ENCODE measurements at regions not wholly inside any gene's neighbourhood (a gene's known extent, or its start where the extent isn't known, plus 50 kb on each side); places are given as distances from the start of the nearest gene placed in this dataset.

DNA sequence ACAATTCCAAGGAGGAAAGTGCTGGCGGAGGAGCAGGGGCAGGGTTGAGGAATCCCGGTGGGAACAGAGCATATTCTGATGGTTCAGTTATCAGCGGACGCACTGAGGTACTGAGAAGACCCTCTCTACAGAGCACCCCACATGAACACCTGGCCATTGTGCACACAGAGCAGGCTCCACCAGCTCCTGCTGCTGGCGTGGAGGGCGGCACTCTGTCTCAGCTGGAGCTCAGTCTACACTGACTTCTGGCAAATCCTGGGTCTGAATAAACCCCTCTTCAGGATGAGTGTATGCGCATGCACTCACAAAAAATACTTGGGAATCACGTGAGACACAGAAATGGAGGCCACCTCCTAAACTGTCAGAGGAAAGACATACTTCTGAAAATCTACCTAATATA, 114.4 kb upstream of the IRS2 start:
- H3K36me3 ChIP-seq = no peaks in the 10 kb centered on the region
- TF ChIP-seq CTCF (IDR thresholded peaks at IDR 0.05) (no peak), EP300 (IDR thresholded peaks at IDR 0.05) (no peak), POLR2A (IDR thresholded peaks at IDR 0.05) (no peak), POLR2AphosphoS5 (IDR thresholded peaks at IDR 0.05) (no peak)
- H3K27me3 ChIP-seq = no peaks in the 10 kb centered on the region
- H3K4me3 ChIP-seq = no peak overlapping the region
- H3K9me3 ChIP-seq = no peaks in the 10 kb centered on the region
- peaks cover 0 to 6% (median 0%) of the 10 kb centered on the region in 3 donors for H3K4me1 ChIP-seq
- 73 to 86% methylated on average over 5 of the region's 8 CpGs for WGBS, 2 donors (ENCODE audit: low coverage in 1 of 2)
- ATAC-seq = no peak
- no peak overlapping the region for H3K27ac ChIP-seq

- Histone ChIP-seq H3K9me3 (no peaks in the 10 kb centered on the region), H3K36me3 (no peaks in the 10 kb centered on the region), H3K4me3 (no peak overlapping the region), H3K27ac (no peak overlapping the region), H3K4me1 (peaks cover 0 to 6% (median 0%) of the 10 kb centered on the region in 3 donors), H3K27me3 (no peaks in the 10 kb centered on the region)
- ATAC-seq = no peak
- 40 to 57% methylated on average over 6 of the region's 6 CpGs for WGBS, 2 donors (ENCODE audit: low coverage in 1 of 2)
- TF ChIP-seq POLR2A (IDR thresholded peaks at IDR 0.05) (no peak), CTCF (IDR thresholded peaks at IDR 0.05) (no peak), POLR2AphosphoS5 (IDR thresholded peaks at IDR 0.05) (no peak), EP300 (IDR thresholded peaks at IDR 0.05) (no peak)
Measured at GRCh38 chr13:109900320-109900719, 113.9 kb upstream of the IRS2 start.

DNA sequence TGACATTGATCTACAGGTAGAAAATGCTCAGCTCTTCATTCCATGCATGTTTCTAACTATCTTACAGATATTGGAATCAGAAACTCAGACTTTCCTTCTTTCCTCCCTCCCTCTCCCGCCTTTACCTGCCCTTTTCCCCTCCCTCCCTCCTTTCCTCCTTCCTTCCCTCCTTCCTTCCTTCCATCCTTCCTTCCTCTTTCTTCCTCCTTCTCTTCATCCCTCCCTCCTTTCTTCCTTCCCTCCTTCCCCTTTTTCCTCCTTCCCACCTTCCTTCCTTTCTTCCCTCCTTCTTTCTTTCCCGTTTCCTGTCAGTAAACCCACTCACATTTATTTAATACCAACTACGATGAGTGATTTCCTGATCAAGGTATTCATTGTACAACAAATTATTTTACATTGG, 113.4 kb upstream of the IRS2 start:
- Histone ChIP-seq H3K9me3 (no peaks in the 10 kb centered on the region), H3K4me1 (peaks cover 0 to 6% (median 0%) of the 10 kb centered on the region in 3 donors), H3K27ac (no peak overlapping the region), H3K36me3 (no peaks in the 10 kb centered on the region), H3K4me3 (no peak overlapping the region), H3K27me3 (no peaks in the 10 kb centered on the region)
- no peak for TF ChIP-seq EP300 (IDR thresholded peaks at IDR 0.05)
- no peak for TF ChIP-seq CTCF (IDR thresholded peaks at IDR 0.05)
- TF ChIP-seq POLR2A (IDR thresholded peaks at IDR 0.05) = no peak
- no peak for TF ChIP-seq POLR2AphosphoS5 (IDR thresholded peaks at IDR 0.05)
- ATAC-seq = no peak
- 43 to 70% methylated on average over 3 of the region's 3 CpGs for WGBS, 2 donors (ENCODE audit: low coverage in 1 of 2)

DNA sequence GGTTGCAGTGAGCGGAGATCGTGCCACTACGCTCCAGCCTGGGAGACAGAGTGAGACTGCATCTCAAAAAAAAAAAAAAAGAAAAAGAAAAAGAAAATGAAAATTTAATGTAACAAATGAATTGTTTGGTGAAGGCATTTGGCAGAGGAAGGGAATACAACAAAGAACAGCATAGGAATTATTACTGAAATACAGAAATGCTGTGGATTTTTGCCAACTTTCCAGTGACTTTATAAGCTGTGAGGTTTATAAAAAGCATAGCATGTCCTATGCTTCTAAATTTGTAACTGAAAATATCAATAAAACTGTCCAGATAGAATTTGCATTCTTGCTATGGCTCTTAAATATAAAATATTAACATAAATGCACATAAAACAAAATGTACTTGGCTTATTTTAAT, 112.9 kb upstream of the IRS2 start:
- ATAC-seq = no peak

GRCh38 chr13:109897988-109898624, 111.7 kb upstream of the IRS2 start:
- WGBS, 2 donors (ENCODE audit: low coverage in 1 of 2) = 27 to 32% methylated on average over 5 of the region's 5 CpGs
- Histone ChIP-seq H3K4me3 (no peak overlapping the region), H3K4me1 (peaks cover 0 to 6% (median 0%) of the 10 kb centered on the region in 3 donors), H3K9me3 (no peaks in the 10 kb centered on the region), H3K27me3 (no peaks in the 10 kb centered on the region), H3K36me3 (no peaks in the 10 kb centered on the region), H3K27ac (peak overlapping the region in 3 of 4 donors; percentile 24 to 52 (median 48))
- TF ChIP-seq EP300 (IDR thresholded peaks at IDR 0.05) (no peak), CTCF (IDR thresholded peaks at IDR 0.05) (no peak), POLR2A (IDR thresholded peaks at IDR 0.05) (no peak), POLR2AphosphoS5 (IDR thresholded peaks at IDR 0.05) (no peak)
- peak; percentile 31 for ATAC-seq

More for the DNA sequence above, 112.9 kb upstream of the IRS2 start:
- H3K4me3 ChIP-seq = no peak overlapping the region
- H3K27ac ChIP-seq = no peak overlapping the region
- no peaks in the 10 kb centered on the region for H3K27me3 ChIP-seq
- H3K4me1 ChIP-seq = peaks cover 0 to 6% (median 0%) of the 10 kb centered on the region in 3 donors
- H3K36me3 ChIP-seq = no peaks in the 10 kb centered on the region
- no peak for TF ChIP-seq POLR2AphosphoS5 (IDR thresholded peaks at IDR 0.05)
- no peak for TF ChIP-seq EP300 (IDR thresholded peaks at IDR 0.05)
- WGBS, 2 donors (ENCODE audit: low coverage in 1 of 2) = 33 to 81% methylated on average over 1 to 3 of the region's 3 CpGs
- H3K9me3 ChIP-seq = no peaks in the 10 kb centered on the region

All from gastroesophageal sphincter (tissue), 4 donors.